WI38 (cell line): ENCODE measurements at regions not wholly inside any gene's neighbourhood (a gene's known extent, or its start where the extent isn't known, plus 50 kb on each side); places are given as distances from the start of the nearest gene placed in this dataset.

Experiments
- H3K4me3 ChIP-seq: 2 replicates; pipeline ENCODE4 v1.5.1; 2011; ENCODE audit warnings: low read depth, mild to moderate bottlenecking, control low read depth, low read length
- TF ChIP-seq, protein P1 (sequence below): IDR thresholded peaks from 2 replicates; pipeline ENCODE4 v1.5.1; 2012; ENCODE audit warnings: low read depth, mild to moderate bottlenecking, control low read depth, low read length

DNA sequence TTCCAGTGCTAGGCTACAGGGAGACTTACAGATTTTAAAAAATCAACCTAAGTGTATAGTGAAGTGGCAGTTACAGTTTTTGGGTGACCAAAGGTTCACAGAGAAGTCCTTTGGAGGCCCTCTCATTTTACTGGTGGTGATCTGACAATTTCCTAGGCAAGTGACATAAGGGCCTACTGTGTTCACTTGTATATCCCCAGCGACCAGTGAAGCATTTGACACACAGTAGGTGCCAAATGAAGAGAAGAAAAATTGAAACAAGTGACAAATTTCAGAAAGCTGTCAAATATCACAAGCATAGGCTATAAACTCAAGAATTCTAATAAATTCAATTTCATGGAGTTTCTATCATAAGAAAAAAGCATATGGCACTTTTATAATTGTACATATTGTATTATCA is 89.5 kb downstream of the RPL22L1 start:
- TF ChIP-seq, protein P1, sequence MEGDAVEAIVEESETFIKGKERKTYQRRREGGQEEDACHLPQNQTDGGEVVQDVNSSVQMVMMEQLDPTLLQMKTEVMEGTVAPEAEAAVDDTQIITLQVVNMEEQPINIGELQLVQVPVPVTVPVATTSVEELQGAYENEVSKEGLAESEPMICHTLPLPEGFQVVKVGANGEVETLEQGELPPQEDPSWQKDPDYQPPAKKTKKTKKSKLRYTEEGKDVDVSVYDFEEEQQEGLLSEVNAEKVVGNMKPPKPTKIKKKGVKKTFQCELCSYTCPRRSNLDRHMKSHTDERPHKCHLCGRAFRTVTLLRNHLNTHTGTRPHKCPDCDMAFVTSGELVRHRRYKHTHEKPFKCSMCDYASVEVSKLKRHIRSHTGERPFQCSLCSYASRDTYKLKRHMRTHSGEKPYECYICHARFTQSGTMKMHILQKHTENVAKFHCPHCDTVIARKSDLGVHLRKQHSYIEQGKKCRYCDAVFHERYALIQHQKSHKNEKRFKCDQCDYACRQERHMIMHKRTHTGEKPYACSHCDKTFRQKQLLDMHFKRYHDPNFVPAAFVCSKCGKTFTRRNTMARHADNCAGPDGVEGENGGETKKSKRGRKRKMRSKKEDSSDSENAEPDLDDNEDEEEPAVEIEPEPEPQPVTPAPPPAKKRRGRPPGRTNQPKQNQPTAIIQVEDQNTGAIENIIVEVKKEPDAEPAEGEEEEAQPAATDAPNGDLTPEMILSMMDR, result no peak
- no peak overlapping the region for H3K4me3 ChIP-seq

DNA sequence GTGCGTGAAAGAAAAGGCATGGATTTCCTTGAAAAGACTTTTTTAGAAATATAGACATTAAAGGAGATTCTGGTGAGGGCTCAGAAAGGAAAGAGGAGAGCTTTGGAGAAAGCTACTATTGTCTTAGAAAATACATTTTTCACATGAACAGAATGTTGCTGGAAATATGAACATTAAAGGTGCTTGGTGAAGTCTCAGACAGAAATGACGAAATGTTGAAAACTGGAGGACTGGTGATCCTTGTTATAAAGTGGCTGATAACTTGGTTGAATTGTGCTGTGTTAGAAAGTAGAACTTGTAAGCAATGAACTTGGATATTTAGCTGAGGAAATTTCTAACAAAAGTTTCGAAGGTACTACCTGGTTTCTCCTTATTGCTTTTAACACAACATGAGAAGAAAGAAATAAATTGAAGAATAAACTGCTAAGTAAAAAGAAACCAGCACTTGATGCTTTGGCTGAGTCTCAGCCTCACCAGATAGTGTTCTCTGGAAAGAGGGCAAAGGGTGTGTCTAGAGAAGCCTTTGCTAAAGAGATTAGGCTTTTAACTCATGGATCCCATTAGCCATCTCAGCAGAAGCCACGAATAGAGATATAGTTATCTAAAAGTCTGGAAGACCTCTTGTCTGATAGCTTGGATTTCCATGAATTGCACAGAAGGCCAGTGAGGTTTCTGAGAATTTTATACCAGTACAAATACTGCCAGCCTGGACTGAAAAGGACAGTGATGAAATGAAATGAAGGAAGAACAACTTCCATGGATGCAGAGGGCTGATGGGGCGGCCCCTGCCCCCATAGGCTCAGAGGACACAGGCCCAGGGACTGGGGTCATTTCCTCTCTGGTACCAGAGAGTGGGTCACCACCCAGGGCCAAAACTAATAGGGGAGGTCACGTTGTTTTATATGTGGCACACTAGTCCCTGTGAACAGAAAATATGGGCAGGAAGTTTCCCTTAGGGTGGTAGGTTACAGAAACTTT is 91.5 kb downstream of the RPL22L1 start:
- H3K4me3 ChIP-seq, result no peak overlapping the region
- TF ChIP-seq, protein P1, result no peak

DNA sequence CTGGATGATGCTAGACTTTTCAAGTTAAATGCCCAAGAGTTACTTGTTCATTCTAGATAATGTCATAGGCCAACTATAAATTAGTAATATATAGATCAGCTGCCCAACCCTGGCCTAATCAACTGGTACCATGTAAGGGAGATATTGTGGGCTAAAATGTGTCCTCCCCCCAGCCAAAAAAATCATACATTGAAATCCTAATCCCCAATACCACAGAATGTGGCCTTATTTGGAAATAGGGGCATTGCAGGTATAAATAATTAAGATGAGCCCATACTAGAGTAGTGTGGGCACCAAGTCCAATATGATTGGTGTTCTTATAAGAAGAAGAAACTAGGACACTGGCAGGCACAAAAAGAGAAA is 92.5 kb downstream of the RPL22L1 start:
- H3K4me3 ChIP-seq, result no peak overlapping the region
- TF ChIP-seq, protein P1, result no peak

DNA sequence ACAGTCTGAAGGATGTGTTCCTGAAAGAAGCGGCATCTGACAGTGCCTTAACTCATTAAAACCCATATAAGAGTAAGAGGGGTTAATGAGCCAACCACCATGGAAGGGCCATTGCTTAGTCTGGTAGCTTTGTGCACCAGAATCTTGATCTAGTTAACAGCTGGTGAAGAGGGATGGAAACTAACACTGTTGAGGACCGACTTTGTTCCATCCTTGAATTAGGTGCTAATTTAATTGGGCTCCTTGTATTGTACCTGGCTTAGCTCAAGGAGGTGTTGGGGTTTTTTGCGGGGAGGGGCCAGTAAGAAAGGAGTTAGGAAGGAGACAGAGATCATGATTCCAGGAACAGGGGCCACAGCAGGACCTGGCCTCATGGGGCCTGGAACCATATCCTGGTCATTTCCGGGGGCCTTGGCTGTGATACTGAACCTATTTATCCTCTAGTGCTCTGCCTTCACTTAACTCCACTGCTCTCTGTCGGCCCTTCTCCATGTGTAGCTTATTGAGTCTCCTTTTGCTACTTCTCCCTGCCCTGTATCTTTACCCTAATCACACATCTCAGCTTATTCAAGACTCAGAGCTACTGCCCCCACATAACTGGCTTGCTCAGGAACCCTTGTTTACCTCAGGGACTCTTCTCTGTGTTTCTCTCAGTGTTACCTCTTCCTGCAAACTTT is 93.0 kb downstream of the RPL22L1 start:
- TF ChIP-seq, protein P1, result no peak

DNA sequence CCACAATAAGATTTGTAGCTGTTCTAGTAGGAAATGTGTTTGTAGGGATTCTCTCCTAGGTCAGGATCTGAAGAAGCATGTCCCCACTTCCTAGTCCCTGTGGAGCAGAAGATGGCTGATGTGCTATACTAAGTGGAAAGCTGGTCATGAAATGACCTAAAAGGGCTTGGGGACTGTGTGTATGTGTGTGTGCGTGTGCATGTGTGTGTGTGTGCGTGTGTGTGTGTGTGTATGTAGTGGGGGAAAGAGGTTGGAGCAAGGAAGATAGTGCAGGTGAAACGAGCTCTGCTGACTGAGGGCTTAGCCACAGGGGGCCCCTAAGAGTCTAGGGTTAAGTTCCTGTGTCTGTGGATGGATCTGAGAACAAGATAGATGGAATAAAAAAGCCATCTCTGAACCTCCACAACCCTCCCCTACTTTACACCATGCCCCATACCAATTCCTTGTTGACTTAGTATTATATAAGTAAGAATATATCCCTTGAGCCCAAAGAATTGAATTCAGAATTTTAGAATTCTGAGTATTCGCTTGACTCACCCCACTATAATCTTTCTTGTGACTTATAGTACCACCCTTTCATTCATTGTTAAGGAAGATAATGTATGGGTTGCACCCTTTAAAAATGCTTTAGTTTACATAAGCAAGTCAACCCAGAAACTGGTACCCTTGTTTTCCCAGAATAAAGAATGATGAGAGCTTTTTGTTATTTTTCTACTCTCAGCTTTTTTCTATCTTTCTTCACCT is 96.1 kb downstream of the RPL22L1 start:
- TF ChIP-seq, protein P1, result no peak
- H3K4me3 ChIP-seq, result no peak overlapping the region

More for the DNA sequence above, 93.0 kb downstream of the RPL22L1 start:
- H3K4me3 ChIP-seq, result no peak overlapping the region

DNA sequence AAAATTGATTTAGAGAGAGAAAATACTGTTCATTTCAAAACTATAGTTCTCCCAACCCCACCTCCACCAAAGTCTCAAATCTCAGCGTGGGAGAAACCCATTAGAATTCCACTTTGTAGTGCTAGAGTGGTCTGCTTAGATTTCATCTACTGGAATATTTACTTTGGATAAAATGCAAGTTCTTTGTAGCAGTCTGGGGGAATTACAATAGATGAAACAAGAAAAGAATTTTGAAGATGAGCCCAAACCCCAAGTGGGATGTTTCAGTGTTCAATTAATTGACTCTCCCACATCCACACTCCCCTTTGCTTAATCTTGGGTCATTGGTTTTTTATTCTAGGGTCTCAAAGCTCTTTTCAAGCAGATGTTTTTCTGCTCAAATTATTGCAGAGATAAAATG is 97.8 kb downstream of the RPL22L1 start:
- TF ChIP-seq, protein P1, result no peak
- H3K4me3 ChIP-seq, result no peak overlapping the region
